HG02870 (cell line): ENCODE measurements at regions not wholly inside any gene's neighbourhood (a gene's known extent, or its start where the extent isn't known, plus 50 kb on each side); places are given as distances from the start of the nearest gene placed in this dataset.

Source experiments
- ATAC-seq: cut with Tn5 transposase; IDR thresholded peaks from one replicate; pipeline ENCODE4 v1.9.1; 2021; ENCODE audit warnings: mild to moderate bottlenecking, moderate library complexity; ENCODE audit not compliant: unreplicated experiment

- no peak for ATAC-seq
Measured at GRCh38 chr14:48490756-48491155, 815.4 kb upstream of the MDGA2 start.

DNA sequence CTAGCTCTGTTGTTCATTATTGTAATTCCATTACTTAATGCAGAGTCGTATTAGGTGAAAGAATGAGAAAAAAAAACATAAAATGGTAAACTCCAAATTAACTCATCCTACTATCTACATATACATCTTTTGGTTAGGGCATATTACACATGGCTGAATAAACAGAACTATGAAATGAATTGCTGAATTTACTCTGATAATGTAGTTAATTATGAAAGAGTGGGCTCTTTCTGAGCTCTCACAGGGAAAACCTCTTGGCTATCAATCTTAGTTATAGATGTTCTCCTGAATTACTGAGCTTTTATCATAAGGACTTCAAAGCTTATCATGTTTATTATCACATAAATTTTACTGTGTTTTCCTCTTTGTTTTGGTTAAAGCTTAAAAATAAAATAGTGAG, 798.5 kb upstream of the MDGA2 start:
- ATAC-seq = no peak

DNA sequence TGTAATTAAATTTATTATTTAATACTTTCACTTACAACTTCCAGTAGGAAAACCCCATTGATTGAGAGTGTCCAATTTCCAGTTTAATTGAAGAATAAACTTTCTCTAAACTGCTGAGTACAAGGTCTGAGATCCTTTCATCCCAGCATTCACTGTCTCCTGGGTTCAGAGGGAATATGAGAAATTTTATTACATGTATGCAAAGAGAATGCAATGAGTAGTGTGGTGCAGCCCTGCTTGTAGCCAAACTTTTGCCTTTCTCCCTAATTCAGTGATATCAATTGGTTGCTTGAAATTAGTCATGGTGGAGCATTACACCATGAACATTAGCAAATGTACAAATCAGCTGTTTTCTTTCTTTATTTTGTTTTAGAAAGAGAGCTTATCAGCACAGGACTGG, 780.6 kb upstream of the MDGA2 start:
- no peak for ATAC-seq

- no peak for ATAC-seq
Measured at GRCh38 chr14:48454887-48455286, 779.5 kb upstream of the MDGA2 start.

DNA sequence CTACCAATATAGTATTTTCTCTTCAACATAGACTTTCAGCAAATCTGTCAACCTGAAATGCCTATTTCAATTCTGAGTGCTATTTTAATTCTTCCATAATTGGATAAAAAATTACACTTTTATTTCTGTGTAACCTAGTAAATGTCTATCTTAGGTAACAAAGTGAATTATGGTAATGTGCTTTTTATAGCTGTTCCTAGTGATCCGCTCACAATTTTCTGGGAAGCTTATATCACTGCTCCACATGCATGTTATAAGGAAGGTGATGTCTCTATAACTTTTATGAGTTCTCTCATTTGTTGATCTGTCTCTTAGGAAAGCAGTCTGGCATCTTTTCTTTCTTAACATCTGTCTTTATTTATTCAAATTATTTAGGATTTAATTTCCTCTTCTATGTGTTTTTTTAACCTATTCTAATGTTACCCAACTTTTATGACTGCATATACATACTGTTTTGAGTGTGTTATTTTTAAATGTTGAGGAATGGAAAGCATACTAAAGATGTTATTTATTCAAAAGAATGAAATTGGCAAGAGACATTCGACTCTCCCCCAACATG, 777.1 kb upstream of the MDGA2 start:
- no peak for ATAC-seq

DNA sequence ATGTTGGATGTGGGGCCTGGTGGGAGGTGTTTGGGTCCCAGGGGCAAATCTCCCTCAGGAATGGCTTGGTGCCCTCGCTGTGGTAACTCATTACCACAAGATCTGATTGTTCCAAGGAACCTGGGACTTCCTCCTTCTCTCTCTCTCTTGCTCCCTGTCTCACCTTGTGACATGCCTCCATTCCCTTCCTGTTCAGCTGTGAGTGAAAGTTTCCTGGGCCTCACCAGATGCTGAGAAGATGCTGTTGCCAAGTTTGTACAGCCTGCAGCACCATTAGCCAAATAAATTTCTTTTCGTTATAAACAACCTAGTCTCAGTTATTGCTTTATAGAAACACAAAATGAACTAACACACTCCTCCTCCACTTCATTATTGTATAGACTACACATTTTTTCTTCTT, 759.8 kb upstream of the MDGA2 start:
- no peak for ATAC-seq

DNA sequence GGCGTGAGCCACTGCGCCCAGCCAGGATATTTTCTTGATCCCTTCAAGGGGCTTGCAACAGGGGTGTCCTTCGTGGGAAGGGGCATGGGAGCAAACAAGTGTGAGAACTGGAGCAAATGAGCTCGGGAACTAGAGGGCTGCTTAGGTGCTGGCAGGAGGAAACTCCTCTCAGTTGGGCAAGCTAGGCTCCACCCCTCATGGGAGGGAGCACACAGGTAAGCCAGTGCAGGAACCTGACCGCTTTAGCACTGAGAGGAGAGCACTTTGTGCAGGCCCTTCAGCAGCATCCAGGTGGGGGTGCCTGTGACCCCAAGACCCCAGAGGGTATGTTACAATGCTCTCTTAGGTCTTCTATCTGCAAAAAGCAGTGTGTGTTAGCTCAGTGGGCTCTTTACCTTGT, 755.4 kb upstream of the MDGA2 start:
- no peak for ATAC-seq

DNA sequence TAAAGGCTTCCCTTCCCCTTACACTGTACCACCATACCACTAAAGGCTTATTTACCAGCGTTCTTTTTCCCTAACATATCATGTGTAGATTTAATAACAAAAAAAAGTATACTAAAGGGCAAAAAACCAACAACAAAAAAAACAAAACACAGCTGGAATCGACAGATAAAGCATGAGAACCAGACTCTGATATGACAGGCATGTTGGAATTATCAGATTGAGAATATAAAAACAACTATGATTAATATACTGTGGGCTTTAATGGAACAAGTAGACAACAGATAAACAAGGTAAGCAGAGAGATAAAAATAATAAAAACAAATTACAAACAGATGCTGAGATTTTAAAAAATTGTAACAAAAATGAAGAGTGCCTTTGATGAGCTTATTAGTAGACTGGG, 754.1 kb upstream of the MDGA2 start:
- ATAC-seq = no peak

GRCh38 chr14:48417715-48418500, 742.5 kb upstream of the MDGA2 start:
- no peak for ATAC-seq

- no peak for ATAC-seq
Measured at GRCh38 chr14:48401321-48401720, 725.9 kb upstream of the MDGA2 start.

GRCh38 chr14:48398675-48399282, 723.4 kb upstream of the MDGA2 start:
- ATAC-seq = peak; percentile 70

DNA sequence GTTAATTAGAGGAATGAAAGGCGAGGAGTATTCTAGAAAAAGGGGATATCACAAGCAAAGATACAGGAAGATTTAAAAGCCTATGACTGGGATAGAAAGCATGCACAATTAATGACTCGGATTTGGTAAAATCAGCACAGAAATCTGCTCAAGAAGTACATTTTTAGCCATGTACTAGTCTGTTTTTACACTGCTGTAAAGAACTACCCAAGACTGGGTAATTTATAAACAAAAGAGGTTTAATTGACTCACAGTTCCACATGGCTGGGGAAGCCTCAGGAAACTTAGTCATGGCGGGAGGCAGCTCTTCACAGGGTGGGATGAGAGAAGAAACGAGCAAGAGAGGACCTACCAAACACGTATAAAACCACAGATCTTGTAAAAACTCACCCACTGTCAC, 716.3 kb upstream of the MDGA2 start:
- ATAC-seq = no peak

GRCh38 chr14:48390346-48390745, 714.9 kb upstream of the MDGA2 start:
- no peak for ATAC-seq

DNA sequence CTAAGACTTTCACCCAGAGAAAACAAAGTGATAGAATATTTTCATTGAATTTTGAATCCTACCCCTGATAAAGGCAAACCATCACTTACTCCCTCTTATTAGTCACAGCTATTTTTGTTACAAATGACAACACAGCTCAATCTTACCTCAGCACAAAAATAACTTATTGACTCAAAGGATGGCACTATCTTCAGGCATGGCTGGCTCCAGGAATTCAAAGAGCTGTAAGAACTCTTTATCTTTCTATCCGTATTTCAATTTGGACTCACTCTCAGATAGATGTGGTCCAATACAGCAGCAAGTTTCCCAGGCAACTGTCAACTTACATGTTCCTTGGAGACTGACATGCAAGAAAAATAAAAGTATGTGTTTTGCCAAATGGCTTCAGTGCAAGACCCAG, 709.4 kb upstream of the MDGA2 start:
- ATAC-seq = no peak

- ATAC-seq = no peak
Measured at GRCh38 chr14:48382961-48383360, 707.6 kb upstream of the MDGA2 start.

GRCh38 chr14:48378541-48378940, 703.1 kb upstream of the MDGA2 start:
- ATAC-seq = no peak

- no peak for ATAC-seq
Measured at GRCh38 chr14:48373981-48374380, 698.6 kb upstream of the MDGA2 start.

DNA sequence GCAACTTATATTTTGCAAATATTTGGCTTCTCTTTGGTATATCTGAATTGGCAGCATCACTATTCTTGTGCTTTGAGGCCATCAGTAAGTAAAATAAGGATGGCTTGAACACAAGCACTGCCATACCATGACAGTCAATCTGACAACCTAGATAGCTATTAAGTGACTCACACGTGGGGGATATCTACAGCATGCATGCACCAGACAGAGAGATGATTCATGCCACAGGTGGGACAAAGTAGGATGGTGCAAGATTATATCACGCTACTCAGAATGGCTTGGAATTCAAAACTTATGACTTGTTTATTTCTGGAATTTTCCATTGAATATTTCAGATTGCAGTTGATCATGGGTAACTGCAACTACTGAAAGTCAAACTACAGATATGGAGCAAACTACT, 675.6 kb upstream of the MDGA2 start:
- no peak for ATAC-seq

DNA sequence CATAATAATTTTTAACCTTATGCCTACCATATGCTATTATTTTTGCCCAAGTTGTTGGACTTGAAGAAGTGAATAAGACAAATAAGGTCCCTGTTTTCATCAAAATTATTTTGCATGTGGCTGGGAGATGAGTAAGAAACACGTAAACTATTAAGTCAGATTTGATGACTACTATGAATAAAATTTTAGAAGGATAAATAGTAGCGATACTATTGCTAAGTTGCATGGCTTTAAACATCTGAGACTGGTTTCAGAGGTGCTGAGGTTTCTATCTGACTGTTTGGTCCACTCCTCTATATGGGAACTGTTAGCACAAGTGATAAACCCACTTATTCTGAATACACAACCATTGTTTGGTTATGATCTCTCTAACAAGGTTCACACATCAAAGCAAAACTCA, 674.3 kb upstream of the MDGA2 start:
- no peak for ATAC-seq

- no peak for ATAC-seq
Measured at GRCh38 chr14:48341069-48341468, 665.7 kb upstream of the MDGA2 start.

DNA sequence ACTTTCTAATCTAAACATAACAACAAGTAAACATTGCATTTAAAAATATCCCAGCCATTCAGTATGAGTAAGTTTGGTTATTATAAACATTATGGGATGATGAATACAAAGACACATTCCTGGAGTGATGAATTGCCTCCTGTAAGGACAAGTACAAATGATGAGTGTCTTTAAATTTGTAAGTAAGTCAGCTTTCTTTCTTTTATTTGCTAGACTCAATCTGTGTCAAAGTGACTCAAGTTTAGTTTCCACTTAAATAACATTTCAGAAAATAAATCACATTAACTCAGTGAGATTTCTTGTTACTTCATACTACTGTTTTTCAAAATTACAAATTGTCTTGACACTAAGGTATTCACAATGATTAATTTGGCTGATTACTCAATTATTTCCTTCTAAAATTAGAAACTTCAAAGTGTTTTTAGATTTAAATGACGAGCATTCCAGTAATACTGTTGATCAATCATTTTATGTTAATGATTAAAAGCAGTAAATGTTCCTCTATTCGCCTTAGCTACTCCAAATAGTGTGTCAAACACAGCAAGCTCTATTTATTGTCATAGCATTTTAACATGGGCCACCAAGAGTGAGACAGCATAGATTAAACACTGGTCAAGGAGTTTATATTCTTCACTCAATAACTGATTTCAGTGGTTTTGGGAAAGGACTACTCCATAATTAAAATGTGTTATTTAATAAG, 658.0 kb upstream of the MDGA2 start:
- no peak for ATAC-seq

DNA sequence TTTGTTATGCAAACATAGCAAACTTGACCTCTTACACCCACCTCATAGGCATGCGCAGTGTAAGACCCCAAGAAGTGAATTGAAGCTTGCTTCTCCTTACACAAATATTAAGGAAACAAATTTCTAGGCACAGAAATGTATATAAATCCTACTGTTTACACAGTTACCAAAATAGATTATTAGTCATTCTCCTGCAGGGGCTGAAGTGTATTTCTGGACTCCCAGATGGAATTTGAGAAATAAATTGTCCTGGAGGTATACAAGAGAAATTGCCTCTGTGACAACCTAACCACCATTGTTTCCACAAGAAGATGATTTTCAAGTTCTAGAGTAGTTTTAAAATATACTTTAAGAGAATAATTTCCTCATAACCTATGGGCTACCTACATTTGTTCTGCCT, 656.0 kb upstream of the MDGA2 start:
- no peak for ATAC-seq
